ENCODE measurements at regions not wholly inside any gene's neighbourhood (a gene's known extent, or its start where the extent isn't known, plus 50 kb on each side); places are given as distances from the start of the nearest gene placed in this dataset.

- no peaks in the 10 kb centered on the region for H3K36me3 ChIP-seq (ENCODE audit: control insufficient read depth in 3 of 3, insufficient read depth in 3 of 3, low read length in 3 of 3)
- no peak overlapping the region for H3K27ac ChIP-seq (ENCODE audit: low read depth, low read length)
- H3K27me3 ChIP-seq (ENCODE audit: control insufficient read depth in 3 of 3, insufficient read depth in 3 of 3, low read length in 3 of 3) = peaks cover 27 to 36% (median 31%) of the 10 kb centered on the region in 3 donors
- peaks cover 0 to 5% (median 0%) of the 10 kb centered on the region in 3 donors for H3K4me1 ChIP-seq (ENCODE audit: control insufficient read depth in 3 of 3, insufficient read depth in 3 of 3, low read length in 3 of 3)
- H3K4me3 ChIP-seq (ENCODE audit: low read length in 3 of 3) = no peak overlapping the region
- no peak overlapping the region for H3K9ac ChIP-seq (ENCODE audit: low read depth in 1 of 3, low read length in 3 of 3)
- H3K9me3 ChIP-seq (ENCODE audit: control insufficient read depth in 3 of 3, low read length in 3 of 3) = no peaks in the 10 kb centered on the region
Observed at GRCh38 chr18:79608999-79609461, 70.6 kb upstream of the CTDP1 start.

DNA sequence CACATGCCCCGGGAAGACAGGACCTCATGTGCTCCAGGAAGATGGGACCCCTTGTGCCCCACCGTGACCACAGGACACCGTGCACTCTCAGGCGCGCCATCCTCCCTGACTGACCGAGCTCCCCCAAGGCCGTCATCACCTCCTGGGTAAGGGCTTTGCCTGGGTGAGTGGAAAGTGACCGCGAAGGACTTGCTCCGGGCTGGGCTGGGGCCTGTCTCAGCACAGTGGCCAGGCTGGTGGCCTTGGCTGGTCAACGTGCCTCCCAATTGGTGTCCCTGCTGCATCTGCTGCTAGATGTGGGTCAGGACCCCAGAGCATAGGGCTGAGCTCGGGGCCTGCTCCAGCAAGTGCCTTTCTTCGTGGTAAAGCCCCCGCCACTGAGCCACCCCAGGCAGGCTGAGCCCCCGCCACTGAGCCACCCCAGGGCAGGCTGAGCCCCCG, 69.7 kb upstream of the CTDP1 start:
- no peak overlapping the region for H3K9ac ChIP-seq (ENCODE audit: low read depth in 1 of 3, low read length in 3 of 3)
- no peak overlapping the region for H3K27ac ChIP-seq (ENCODE audit: low read depth, low read length)
- no peak overlapping the region for H3K4me3 ChIP-seq (ENCODE audit: low read length in 3 of 3)
- no peaks in the 10 kb centered on the region for H3K9me3 ChIP-seq (ENCODE audit: control insufficient read depth in 3 of 3, low read length in 3 of 3)
- H3K36me3 ChIP-seq (ENCODE audit: control insufficient read depth in 3 of 3, insufficient read depth in 3 of 3, low read length in 3 of 3) = no peaks in the 10 kb centered on the region
- peaks cover 32 to 39% (median 38%) of the 10 kb centered on the region in 3 donors for H3K27me3 ChIP-seq (ENCODE audit: control insufficient read depth in 3 of 3, insufficient read depth in 3 of 3, low read length in 3 of 3)
- H3K4me1 ChIP-seq (ENCODE audit: control insufficient read depth in 3 of 3, insufficient read depth in 3 of 3, low read length in 3 of 3) = peaks cover 0 to 5% (median 0%) of the 10 kb centered on the region in 3 donors

- no peak overlapping the region for H3K9ac ChIP-seq (ENCODE audit: low read depth in 1 of 3, low read length in 3 of 3)
- peaks cover 36 to 42% (median 39%) of the 10 kb centered on the region in 3 donors for H3K27me3 ChIP-seq (ENCODE audit: control insufficient read depth in 3 of 3, insufficient read depth in 3 of 3, low read length in 3 of 3)
- no peaks in the 10 kb centered on the region for H3K36me3 ChIP-seq (ENCODE audit: control insufficient read depth in 3 of 3, insufficient read depth in 3 of 3, low read length in 3 of 3)
- no peaks in the 10 kb centered on the region for H3K9me3 ChIP-seq (ENCODE audit: control insufficient read depth in 3 of 3, low read length in 3 of 3)
- H3K4me3 ChIP-seq (ENCODE audit: low read length in 3 of 3) = no peak overlapping the region
- H3K4me1 ChIP-seq (ENCODE audit: control insufficient read depth in 3 of 3, insufficient read depth in 3 of 3, low read length in 3 of 3) = peaks cover 0 to 5% (median 0%) of the 10 kb centered on the region in 3 donors
- no peak overlapping the region for H3K27ac ChIP-seq (ENCODE audit: low read depth, low read length)
Observed at GRCh38 chr18:79610461-79611039, 69.1 kb upstream of the CTDP1 start.

- Histone ChIP-seq H3K27ac (ENCODE audit: low read depth, low read length) (no peak overlapping the region), H3K9me3 (ENCODE audit: control insufficient read depth in 3 of 3, low read length in 3 of 3) (no peaks in the 10 kb centered on the region), H3K4me1 (ENCODE audit: control insufficient read depth in 3 of 3, insufficient read depth in 3 of 3, low read length in 3 of 3) (peaks cover 0 to 5% (median 0%) of the 10 kb centered on the region in 3 donors), H3K4me3 (ENCODE audit: low read length in 3 of 3) (no peak overlapping the region), H3K36me3 (ENCODE audit: control insufficient read depth in 3 of 3, insufficient read depth in 3 of 3, low read length in 3 of 3) (no peaks in the 10 kb centered on the region), H3K9ac (ENCODE audit: low read depth in 1 of 3, low read length in 3 of 3) (no peak overlapping the region), H3K27me3 (ENCODE audit: control insufficient read depth in 3 of 3, insufficient read depth in 3 of 3, low read length in 3 of 3) (peaks cover 35 to 41% (median 38%) of the 10 kb centered on the region in 3 donors)
Observed at GRCh38 chr18:79611040-79611681, 68.4 kb upstream of the CTDP1 start.

GRCh38 chr18:79612291-79613108, 67.1 kb upstream of the CTDP1 start:
- Histone ChIP-seq H3K36me3 (ENCODE audit: control insufficient read depth in 3 of 3, insufficient read depth in 3 of 3, low read length in 3 of 3) (no peaks in the 10 kb centered on the region), H3K4me1 (ENCODE audit: control insufficient read depth in 3 of 3, insufficient read depth in 3 of 3, low read length in 3 of 3) (peaks cover 0 to 5% (median 0%) of the 10 kb centered on the region in 3 donors), H3K27me3 (ENCODE audit: control insufficient read depth in 3 of 3, insufficient read depth in 3 of 3, low read length in 3 of 3) (peaks cover 31 to 40% (median 35%) of the 10 kb centered on the region in 3 donors), H3K9ac (ENCODE audit: low read depth in 1 of 3, low read length in 3 of 3) (no peak overlapping the region), H3K27ac (ENCODE audit: low read depth, low read length) (no peak overlapping the region), H3K9me3 (ENCODE audit: control insufficient read depth in 3 of 3, low read length in 3 of 3) (no peaks in the 10 kb centered on the region), H3K4me3 (ENCODE audit: low read length in 3 of 3) (no peak overlapping the region)

- Histone ChIP-seq H3K4me1 (ENCODE audit: control insufficient read depth in 3 of 3, insufficient read depth in 3 of 3, low read length in 3 of 3) (peaks cover 0 to 5% (median 0%) of the 10 kb centered on the region in 3 donors), H3K27me3 (ENCODE audit: control insufficient read depth in 3 of 3, insufficient read depth in 3 of 3, low read length in 3 of 3) (peaks cover 27 to 39% (median 33%) of the 10 kb centered on the region in 3 donors), H3K36me3 (ENCODE audit: control insufficient read depth in 3 of 3, insufficient read depth in 3 of 3, low read length in 3 of 3) (no peaks in the 10 kb centered on the region), H3K27ac (ENCODE audit: low read depth, low read length) (no peak overlapping the region), H3K9me3 (ENCODE audit: control insufficient read depth in 3 of 3, low read length in 3 of 3) (no peaks in the 10 kb centered on the region), H3K4me3 (ENCODE audit: low read length in 3 of 3) (no peak overlapping the region), H3K9ac (ENCODE audit: low read depth in 1 of 3, low read length in 3 of 3) (no peak overlapping the region)
Observed at GRCh38 chr18:79613186-79613931, 66.2 kb upstream of the CTDP1 start.

DNA sequence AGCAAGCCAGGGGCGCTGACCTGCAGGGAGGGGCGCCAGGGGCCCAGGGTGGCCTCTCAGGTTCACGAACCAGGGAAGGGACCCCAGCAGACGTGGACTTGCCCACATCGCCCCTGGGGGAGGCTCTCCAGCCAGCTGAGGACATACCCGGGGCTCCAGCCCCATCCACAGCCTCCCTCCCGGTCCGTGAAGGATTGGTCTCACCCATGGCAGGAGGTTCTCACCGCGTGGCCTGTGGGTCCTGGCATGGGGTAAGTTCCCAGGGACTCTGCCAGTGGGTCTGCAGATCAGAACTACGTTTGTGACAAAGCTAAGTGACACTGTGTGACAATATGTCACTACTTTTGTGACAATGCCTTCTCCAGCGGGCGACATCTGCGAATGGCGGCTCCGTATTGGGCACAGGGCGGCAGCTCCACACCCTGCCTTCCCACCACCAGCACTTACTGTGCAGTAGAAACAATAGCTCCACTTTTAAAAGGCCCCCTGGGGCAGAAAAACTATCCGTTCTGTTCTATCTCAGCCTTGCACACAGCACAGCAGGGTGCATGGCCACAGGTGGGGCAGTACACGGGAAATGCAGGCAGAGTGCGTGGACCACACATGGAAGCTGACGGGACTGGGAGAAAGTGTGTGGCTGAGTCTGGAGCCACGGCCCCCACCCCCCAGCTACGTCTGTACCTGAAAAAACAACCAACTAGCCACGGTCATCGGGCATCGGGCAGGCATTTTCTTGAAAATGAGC, 65.2 kb upstream of the CTDP1 start:
- Histone ChIP-seq H3K9me3 (ENCODE audit: control insufficient read depth in 3 of 3, low read length in 3 of 3) (no peaks in the 10 kb centered on the region), H3K36me3 (ENCODE audit: control insufficient read depth in 3 of 3, insufficient read depth in 3 of 3, low read length in 3 of 3) (no peaks in the 10 kb centered on the region), H3K9ac (ENCODE audit: low read depth in 1 of 3, low read length in 3 of 3) (no peak overlapping the region), H3K27ac (ENCODE audit: low read depth, low read length) (no peak overlapping the region), H3K27me3 (ENCODE audit: control insufficient read depth in 3 of 3, insufficient read depth in 3 of 3, low read length in 3 of 3) (peaks cover 20 to 29% (median 27%) of the 10 kb centered on the region in 3 donors), H3K4me3 (ENCODE audit: low read length in 3 of 3) (no peak overlapping the region), H3K4me1 (ENCODE audit: control insufficient read depth in 3 of 3, insufficient read depth in 3 of 3, low read length in 3 of 3) (peaks cover 0 to 5% (median 0%) of the 10 kb centered on the region in 3 donors)

- H3K27ac ChIP-seq (ENCODE audit: low read depth, low read length) = no peak overlapping the region
- H3K4me3 ChIP-seq (ENCODE audit: low read length in 3 of 3) = no peak overlapping the region
- peaks cover 0 to 5% (median 0%) of the 10 kb centered on the region in 3 donors for H3K4me1 ChIP-seq (ENCODE audit: control insufficient read depth in 3 of 3, insufficient read depth in 3 of 3, low read length in 3 of 3)
- H3K9me3 ChIP-seq (ENCODE audit: control insufficient read depth in 3 of 3, low read length in 3 of 3) = no peaks in the 10 kb centered on the region
- H3K36me3 ChIP-seq (ENCODE audit: control insufficient read depth in 3 of 3, insufficient read depth in 3 of 3, low read length in 3 of 3) = no peaks in the 10 kb centered on the region
- no peak overlapping the region for H3K9ac ChIP-seq (ENCODE audit: low read depth in 1 of 3, low read length in 3 of 3)
- peaks cover 20 to 28% (median 24%) of the 10 kb centered on the region in 3 donors for H3K27me3 ChIP-seq (ENCODE audit: control insufficient read depth in 3 of 3, insufficient read depth in 3 of 3, low read length in 3 of 3)
Observed at GRCh38 chr18:79615091-79615490, 64.5 kb upstream of the CTDP1 start.

DNA sequence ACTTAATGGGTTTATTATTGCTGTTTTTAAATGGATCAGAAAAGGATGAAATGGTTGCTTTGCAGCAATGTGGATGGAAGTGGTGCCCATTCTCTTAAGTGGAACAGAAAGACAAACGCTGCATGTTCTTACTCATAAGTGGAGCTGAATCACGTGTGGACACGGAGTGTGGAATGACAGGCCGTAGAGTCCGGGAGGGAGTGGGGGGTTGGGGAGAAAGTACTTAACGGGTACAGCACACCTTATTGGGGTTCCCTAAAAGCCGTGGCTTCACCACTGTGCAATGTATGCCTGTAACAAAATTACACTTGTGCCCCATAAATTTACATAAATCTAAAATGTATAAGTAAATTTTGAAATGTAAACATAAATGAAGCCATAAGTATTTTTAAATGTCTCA, 64.0 kb upstream of the CTDP1 start:
- H3K4me3 ChIP-seq (ENCODE audit: low read length in 3 of 3) = no peak overlapping the region
- H3K4me1 ChIP-seq (ENCODE audit: control insufficient read depth in 3 of 3, insufficient read depth in 3 of 3, low read length in 3 of 3) = peaks cover 0 to 5% (median 0%) of the 10 kb centered on the region in 3 donors
- H3K27me3 ChIP-seq (ENCODE audit: control insufficient read depth in 3 of 3, insufficient read depth in 3 of 3, low read length in 3 of 3) = peaks cover 20 to 27% (median 22%) of the 10 kb centered on the region in 3 donors
- no peak overlapping the region for H3K9ac ChIP-seq (ENCODE audit: low read depth in 1 of 3, low read length in 3 of 3)
- no peaks in the 10 kb centered on the region for H3K36me3 ChIP-seq (ENCODE audit: control insufficient read depth in 3 of 3, insufficient read depth in 3 of 3, low read length in 3 of 3)
- H3K9me3 ChIP-seq (ENCODE audit: control insufficient read depth in 3 of 3, low read length in 3 of 3) = peaks cover 0 to 2% (median 0%) of the 10 kb centered on the region in 3 donors
- H3K27ac ChIP-seq (ENCODE audit: low read depth, low read length) = no peak overlapping the region

Data from skeletal muscle tissue (tissue), 3 donors.